GM18861 (cell line): ENCODE measurements at regions not wholly inside any gene's neighbourhood (a gene's known extent, or its start where the extent isn't known, plus 50 kb on each side); places are given as distances from the start of the nearest gene placed in this dataset.

Source experiments
- ATAC-seq: cut with Tn5 transposase; IDR thresholded peaks from one replicate; pipeline ENCODE4 v1.9.1; 2021; ENCODE audit not compliant: unreplicated experiment

DNA sequence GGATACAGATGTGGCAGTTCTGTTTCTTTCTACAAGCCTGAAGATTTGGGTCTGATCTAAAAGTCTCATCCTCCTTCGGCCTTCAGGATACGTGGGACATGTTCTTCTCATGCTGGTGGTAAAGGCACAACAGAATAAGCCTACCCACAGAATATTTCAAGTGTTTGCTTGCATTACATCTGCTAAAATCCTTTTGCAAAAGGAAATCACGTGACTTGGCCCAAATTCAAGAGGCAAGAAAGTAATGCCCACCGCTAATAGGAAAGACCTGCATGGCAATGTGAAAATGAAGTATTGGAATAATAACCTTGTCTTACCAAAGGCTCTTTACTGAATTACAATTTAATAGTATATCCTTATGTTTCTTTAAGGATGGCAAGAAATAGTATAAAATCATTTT is 439.9 kb upstream of the TGFBR2 start:
- no peak for ATAC-seq

- no peak for ATAC-seq
Measured at GRCh38 chr3:30167541-30168011, 438.8 kb upstream of the TGFBR2 start.

DNA sequence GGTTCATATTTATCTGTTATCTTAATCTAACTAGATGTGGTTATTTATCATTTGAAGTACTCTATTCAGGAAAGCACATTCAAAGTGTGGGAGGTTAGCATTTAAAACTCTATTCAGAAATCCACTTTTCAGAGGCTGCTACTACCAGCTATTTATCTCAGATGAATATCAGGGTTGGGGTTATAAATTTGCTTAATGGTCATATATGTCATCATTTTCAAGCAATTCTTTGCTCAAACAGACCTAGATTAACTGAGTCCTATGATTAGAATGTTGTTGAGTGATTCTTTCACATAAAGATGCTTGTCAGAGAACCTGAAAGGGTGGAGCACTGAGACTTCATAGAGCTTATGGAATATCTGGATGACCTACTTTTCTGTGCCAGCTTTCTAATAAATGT is 436.9 kb upstream of the TGFBR2 start:
- no peak for ATAC-seq

DNA sequence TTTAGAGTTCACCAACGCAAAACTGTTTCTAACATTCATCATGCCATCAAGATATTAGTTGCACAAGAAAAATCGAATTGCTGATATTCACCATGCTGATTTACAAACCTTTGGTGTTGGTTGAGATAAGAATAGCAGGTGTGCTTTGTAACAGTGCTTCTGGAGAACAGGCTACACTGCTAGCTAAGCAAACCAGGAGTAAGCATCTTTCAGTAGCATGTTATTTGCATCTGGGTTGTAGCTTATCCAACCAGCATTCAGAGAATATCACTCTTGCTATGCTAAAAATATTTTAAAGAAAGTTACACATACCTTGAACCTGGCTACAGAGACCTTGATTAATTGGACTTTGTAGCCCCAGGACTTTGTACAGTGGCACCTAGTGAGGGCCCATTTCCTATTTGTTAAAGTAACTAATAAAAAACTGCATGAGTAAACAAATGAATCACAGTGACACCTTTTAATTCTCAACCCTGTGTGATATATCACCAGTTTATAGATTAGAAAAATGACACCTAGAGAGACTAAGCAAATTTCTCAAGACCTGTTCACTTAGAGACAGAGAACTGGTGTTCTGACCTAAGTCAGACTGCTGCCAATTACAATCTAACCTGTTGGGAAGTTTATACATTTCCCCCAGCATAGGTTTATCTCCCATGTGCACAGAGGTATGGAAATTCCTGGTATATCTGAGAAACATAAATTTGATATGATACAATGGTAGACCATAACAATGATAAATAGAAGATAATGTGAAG is 435.5 kb upstream of the TGFBR2 start:
- ATAC-seq = no peak

DNA sequence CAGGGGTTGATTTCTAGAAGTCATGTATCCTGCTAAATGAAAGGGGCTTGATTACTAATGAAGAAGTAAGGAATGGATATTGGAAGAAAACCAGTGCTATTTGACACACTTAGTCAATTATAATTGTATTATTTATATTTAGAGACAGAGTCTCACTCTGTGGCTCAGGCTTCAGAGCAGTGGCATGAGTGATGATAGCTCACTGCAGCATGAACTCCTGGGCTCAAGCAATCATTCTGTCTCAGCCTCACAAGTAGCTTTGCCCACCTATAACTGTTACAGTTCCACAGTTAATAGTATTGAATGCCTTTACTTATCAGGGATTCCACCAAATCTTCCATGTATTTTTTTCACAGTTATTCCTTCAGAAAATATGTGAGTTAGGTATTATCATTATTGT is 432.0 kb upstream of the TGFBR2 start:
- no peak for ATAC-seq

GRCh38 chr3:30180310-30181177 is 425.9 kb upstream of the TGFBR2 start:
- ATAC-seq = no peak

DNA sequence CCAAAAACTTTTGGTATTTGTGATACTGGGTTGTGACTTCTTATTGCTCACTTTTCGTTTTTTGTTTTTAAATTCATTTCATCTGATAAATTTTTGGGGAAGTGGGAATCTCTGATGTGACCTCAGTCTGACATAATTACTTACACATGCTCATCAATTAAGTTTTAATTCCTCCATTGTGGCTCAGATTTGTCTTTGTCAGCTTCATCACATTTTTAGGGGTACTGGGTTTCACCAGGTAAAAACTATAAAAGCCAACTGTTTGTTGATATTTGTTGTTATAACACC is 425.3 kb upstream of the TGFBR2 start:
- no peak for ATAC-seq

DNA sequence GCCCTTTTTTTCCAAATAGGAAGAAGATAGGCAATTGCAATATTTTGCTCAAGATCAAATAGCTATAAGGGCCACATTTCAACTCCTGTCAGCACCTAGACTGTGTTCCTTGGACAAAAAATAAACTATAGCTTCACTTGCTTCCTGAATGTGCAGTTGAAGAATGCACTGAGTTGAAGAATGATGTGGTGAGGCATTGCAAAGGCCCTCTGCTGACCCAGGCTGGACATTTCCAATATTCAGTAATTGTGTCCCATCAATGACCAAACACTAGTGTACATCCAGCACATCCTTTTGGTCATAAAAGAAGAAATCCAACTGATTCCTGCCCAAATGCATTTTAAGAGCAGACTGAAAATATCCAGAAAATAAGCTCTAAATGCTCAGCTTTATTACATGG is 424.8 kb upstream of the TGFBR2 start:
- ATAC-seq = no peak

DNA sequence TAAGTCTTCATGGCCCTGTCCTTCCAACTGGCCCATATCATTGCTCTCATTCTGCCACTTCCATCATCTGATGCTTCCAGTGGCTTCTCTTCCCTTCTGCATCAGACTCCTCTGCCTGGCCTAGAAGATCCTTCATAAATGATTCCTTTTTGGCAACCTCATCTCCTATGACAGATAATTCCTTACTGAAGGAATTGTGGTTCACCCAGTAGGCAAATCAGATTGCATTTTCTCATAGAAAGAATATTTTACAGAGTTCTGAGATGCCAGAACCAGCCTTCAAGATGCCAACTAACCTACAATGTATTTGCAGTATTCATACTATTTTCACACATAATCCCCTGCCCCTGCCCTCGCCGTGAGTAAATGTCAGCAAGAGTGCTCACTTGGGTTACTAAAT is 423.0 kb upstream of the TGFBR2 start:
- no peak for ATAC-seq

DNA sequence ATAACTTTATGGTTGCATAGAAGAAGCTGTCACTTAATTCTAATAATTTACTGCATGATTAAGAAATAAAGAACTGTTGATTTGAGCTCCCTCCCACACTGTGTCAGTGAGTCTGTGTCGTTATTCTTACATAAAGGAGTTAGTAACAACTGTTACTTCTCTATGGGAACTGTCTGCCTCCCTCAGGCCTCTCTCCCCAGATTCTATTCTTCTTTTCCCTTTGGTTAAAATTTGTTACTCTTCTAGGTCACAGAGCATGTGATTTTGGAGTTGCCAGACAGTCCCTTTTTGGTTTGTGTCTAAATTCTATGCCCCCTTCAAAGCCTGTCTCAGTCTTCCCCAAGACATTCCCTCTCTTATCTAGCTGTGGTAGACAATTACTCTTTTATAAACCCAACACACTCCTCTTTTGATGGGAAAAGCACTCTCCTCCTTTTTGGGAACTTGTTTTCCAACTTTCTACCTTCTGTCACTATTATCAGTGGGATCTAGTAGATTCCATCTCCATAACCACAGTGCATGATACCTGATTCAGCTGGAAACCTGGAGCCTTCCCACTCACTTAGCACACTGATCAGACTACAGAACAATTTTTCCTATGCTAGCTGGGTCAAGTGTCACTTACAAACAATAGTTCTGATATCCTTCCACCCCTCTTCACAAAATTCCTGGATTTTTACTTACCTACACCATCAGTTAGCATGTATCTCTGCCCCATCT is 422.1 kb upstream of the TGFBR2 start:
- ATAC-seq = no peak

DNA sequence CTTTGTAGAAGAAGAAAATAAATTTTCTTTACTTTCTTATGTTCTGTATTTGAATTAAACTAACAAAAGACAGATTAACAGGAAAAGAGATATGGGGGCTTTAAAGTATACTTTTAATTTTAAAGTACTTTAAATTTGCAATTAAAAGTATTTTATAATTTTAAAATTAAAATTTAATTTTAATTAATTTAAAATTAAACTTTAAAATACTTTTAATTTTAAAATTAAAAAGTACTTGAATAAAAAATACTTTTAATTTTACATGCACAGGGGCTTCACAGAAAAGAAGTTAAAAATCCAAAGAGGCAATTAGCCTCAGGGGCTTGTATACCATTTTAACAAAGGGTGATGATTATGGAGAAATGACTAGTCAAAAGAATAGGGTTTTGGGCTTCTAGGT is 420.5 kb upstream of the TGFBR2 start:
- ATAC-seq = no peak

GRCh38 chr3:30186741-30187219 is 419.6 kb upstream of the TGFBR2 start:
- no peak for ATAC-seq

- ATAC-seq = no peak
Measured at GRCh38 chr3:30187366-30187765, 419.0 kb upstream of the TGFBR2 start.

DNA sequence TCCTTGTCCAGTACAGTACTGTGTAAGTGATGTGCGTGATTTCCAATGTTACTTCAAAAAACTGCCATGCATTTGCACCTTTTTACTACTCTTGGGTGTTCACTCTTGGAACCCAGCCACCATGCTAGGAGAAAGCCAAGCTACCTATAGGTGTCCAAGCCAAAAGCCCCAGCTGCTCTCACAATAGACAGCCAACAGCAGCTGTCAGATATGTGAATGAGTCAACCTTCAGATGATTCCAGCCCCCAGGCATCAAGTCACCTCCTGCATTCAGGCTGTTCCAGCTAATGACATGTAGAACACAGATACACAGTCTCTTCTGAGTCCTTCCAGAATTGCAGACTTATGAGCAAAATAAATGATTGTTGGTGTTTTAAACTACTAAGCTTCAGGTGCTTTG is 417.7 kb upstream of the TGFBR2 start:
- no peak for ATAC-seq

DNA sequence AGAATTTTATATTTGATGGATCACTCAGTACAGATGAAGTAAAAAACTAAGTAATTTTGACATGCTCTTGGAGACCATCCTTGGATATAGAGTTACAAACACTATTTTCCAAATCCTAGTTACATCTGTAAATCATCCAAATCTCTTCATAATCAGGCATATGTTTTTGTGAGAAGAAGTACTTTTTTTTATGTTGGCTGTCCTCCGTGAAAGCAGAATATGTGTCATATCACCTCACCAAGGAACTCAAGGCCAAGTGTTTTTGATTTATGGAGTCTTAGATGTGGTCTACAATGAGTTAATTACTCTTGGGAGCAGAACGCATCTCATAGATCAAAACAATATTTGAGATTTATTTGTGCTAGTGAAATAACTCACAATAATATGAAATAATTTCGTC is 416.5 kb upstream of the TGFBR2 start:
- no peak for ATAC-seq

GRCh38 chr3:30193625-30194044 is 412.8 kb upstream of the TGFBR2 start:
- ATAC-seq = no peak

DNA sequence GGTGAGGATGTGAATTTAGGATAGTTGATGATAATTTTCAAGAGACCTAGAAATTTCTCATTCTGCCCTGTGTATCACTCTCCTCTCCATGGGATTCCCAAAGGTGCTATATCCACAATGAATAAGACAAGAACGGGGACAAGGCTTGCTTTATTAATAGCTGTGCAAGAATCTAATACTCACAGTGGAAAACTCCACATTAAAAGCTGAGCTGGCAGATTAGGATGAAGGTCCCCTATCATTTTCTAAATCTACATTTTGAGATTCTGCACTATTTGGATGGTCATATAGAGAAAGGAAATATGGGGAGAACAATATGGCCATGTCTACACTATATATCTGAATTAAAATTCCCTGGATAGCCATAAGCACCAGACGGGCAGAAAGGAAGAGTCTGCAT is 411.0 kb upstream of the TGFBR2 start:
- no peak for ATAC-seq

GRCh38 chr3:30198162-30198561 is 408.2 kb upstream of the TGFBR2 start:
- no peak for ATAC-seq

DNA sequence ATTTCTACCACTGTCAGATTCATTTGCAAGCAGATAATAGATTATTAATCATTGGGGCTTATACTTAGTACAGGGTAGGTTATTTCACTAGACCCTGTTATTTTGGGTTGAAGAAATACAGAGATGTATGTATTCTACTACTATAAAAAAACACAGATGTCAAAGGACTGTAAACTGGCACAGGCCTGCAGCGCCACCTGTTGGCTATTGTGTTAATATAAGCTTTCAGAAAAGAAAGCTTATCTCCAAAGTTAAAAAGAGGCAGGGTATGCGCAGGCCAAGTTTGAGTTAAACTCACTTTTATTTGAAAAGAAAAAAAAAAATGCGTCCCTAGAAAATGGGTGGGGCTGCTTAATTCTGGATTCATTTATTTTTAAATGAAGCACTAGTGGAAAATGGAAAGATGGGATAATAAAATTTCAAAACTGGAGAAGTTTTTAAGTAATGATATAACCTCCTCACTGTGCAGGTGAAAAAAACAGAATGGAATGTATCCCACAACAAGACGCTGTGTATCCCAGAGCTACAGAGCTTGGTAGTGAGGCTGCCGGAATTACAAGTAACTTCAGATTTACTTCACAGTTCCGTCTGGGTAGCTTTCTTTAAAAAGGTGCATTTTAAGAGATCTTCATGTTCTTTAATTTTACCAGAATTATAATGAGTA is 407.2 kb upstream of the TGFBR2 start:
- peak; percentile 81 for ATAC-seq

DNA sequence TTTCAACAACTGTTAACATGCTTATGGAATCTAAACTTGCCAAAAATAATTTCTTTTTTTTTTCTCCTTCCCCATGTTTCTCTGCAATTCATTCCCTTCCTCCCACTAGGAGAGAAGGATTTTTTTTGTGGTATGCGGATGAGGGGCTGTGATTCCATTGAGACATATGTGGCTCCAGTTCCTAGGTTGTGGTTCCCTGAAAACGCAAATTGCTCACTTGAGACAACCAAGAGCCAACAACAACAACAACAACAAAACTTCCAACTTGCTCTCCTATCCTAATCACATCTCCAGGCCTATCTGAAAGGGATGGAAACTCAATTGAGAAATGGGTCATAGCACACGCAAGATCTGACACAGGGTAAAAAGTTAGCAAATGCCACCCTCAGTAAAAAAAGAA is 406.5 kb upstream of the TGFBR2 start:
- ATAC-seq = no peak

DNA sequence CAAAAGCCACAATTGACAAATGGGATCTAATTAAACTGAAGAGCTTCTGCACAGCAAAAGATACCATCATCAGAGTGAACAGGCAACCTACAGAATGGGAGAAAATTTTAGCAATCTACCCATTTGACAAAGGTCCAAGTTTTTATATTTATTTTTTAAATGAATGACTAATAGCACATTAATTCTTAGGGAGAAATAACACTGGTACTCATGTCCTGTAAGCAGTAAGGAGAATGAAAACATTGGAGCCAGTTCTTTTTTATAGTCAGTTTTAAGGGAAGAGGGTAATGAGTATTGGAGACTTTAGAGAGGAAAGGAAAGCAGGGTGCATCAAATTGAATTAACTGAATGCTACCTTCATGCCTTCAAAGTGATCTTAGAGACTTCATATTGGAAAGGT is 404.7 kb upstream of the TGFBR2 start:
- no peak for ATAC-seq
